ENCODE measurements at regions not wholly inside any gene's neighbourhood (a gene's known extent, or its start where the extent isn't known, plus 50 kb on each side); places are given as distances from the start of the nearest gene placed in this dataset.

DNA sequence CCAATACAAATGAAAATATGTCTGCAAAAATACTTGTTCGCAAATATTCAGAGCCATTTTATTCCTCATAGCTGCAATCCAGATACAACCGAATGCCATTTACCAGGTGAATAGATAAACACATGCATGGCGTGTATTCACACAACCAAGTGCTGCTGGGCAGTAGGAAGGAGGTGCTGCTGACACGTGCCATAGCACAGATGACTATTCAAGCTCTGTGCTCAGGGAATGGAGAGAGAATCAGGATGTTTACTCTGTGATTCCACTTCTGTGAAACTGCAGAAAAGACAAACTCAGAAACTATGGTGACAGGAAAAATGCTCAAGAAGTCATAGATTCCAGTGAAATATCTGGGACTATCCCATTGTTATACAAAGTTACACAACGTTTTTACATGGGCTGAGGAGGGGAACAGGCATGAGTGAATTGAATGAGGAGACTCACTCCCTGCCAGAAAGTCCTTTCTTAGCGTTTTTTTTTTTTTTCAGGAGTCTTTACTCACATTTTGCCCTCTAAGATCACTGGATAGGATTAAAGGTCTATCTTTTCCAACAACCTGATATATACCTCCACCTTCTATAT is 152.9 kb upstream of the NDN start:
- H3K4ac ChIP-seq (ENCODE audit: low read depth, low read length): no peak overlapping the region
- H3K14ac ChIP-seq (ENCODE audit: insufficient read depth, low read length): no peak overlapping the region
- TF ChIP-seq CTCF (conservative IDR thresholded peaks at IDR 0.05): no peak
- no peak overlapping the region for H3K27ac ChIP-seq (ENCODE audit: insufficient read length, low read depth, low read length)
- no peak overlapping the region for H4K8ac ChIP-seq (replicated peaks; ENCODE audit: insufficient read length, low read depth, low read length)
- Mint-ChIP-seq H3K36me3 (ENCODE audit: insufficient read depth in 1 of 3, low read depth in 3 of 3) (peaks cover 0 to 4% (median 0%) of the 10 kb centered on the region in 3 experiments; a peak in 4 of 7 replicates), H3K4me1 (no peaks in the 10 kb centered on the region), H3K27ac (no peak overlapping the region), H3K9me3 (peaks cover 64 to 77% of the 10 kb centered on the region in 2 experiments), H3K4me3 (no peak overlapping the region), H3K27me3 (ENCODE audit: low read depth) (no peaks in the 10 kb centered on the region; the same call in 1 of the 2 replicates)
- WGBS (ENCODE audit: extremely low coverage, insufficient read length, low lambda C conversion rate): no CpG with 5 or more reads among the region's 6 CpGs
- DNase-seq: no peak
- no peaks in the 10 kb centered on the region for H3K4me1 ChIP-seq (ENCODE audit: insufficient read depth, low read length)
- no peak overlapping the region for H2BK20ac ChIP-seq (ENCODE audit: low read depth, low read length, poor library complexity, severe bottlenecking)
- H2BK15ac ChIP-seq (ENCODE audit: low read depth, low read length): no peak overlapping the region
- H2AFZ ChIP-seq (ENCODE audit: low read length): no peak overlapping the region
- no peak overlapping the region for H3K23ac ChIP-seq (ENCODE audit: insufficient read length, low read depth, low read length)
- no peaks in the 10 kb centered on the region for H3K27me3 ChIP-seq (ENCODE audit: insufficient read depth, low read length)
- H2BK5ac ChIP-seq (ENCODE audit: insufficient read length, low read length): no peak overlapping the region
- no peak overlapping the region for H2AK5ac ChIP-seq (ENCODE audit: insufficient read length, low read length)
- no peak overlapping the region for H3K4me2 ChIP-seq (ENCODE audit: insufficient read depth, insufficient read length, low read length)
- no peaks in the 10 kb centered on the region for H4K20me1 ChIP-seq (ENCODE audit: control insufficient read depth, insufficient read depth, insufficient read length)
- no peaks in the 10 kb centered on the region for H3K79me1 ChIP-seq (ENCODE audit: insufficient read depth, low read depth, low read length, poor library complexity, severe bottlenecking)
- no peak overlapping the region for H3T11ph ChIP-seq (ENCODE audit: low read length)
- H4K5ac ChIP-seq (ENCODE audit: insufficient read length, low read depth, low read length): no peak overlapping the region
- no peaks in the 10 kb centered on the region for H3K79me2 ChIP-seq (ENCODE audit: insufficient read depth, low read length)
- no peak overlapping the region for H2BK120ac ChIP-seq (ENCODE audit: low read depth, low read length, poor library complexity, severe bottlenecking)
- H4K91ac ChIP-seq (ENCODE audit: insufficient read length, low read depth, low read length): no peak overlapping the region
- H3K18ac ChIP-seq (ENCODE audit: insufficient read length, low read depth, low read length): no peak overlapping the region
- H3K9ac ChIP-seq (ENCODE audit: extremely low read depth, insufficient read length, low read length): no peak overlapping the region
- no peak overlapping the region for H3K56ac ChIP-seq (ENCODE audit: insufficient read length, low read depth, low read length)
- H2BK12ac ChIP-seq (ENCODE audit: insufficient read length, low read depth, low read length): no peak overlapping the region
- no peaks in the 10 kb centered on the region for H3K23me2 ChIP-seq (ENCODE audit: insufficient read length, low read depth, low read length, poor library complexity, severe bottlenecking)
- peaks cover 29% of the 10 kb centered on the region for H3K9me3 ChIP-seq (ENCODE audit: control insufficient read depth, low read depth, low read length)
